ENCODE measurements at regions not wholly inside any gene's neighbourhood (a gene's known extent, or its start where the extent isn't known, plus 50 kb on each side); places are given as distances from the start of the nearest gene placed in this dataset.

DNA sequence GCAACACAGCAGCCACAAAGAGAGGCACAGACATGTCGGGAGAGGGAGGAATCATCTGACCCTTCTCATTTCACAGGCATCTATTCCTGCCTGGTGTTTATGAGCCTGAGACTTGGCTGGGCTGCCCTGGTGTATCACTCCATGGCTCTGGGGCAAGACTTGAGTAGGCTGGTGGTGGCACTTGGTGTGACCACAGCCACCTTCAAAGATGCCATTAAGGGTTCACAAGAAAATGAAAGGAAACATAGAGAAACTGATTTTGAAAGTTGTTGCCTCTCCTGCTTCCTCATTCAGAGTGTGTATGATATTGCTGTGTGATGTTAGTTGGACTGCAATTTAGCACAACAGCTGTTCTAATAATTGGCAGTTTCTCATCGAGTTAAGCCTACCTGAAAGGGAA lies 298.8 kb downstream of the FAM72C start:
- TF ChIP-seq EZH2 (IDR thresholded peaks at IDR 0.05; ENCODE audit: insufficient read depth, poor library complexity, severe bottlenecking) (no peak), EZH2phosphoT487 (IDR thresholded peaks at IDR 0.05; ENCODE audit: insufficient read depth, low read depth) (no peak)

All from GM23248 (cell line).